ENCODE measurements at regions not wholly inside any gene's neighbourhood (a gene's known extent, or its start where the extent isn't known, plus 50 kb on each side); places are given as distances from the start of the nearest gene placed in this dataset.
A peak's percentile ranks its signal among the peaks of the same experiment; 100 is the strongest.

DNA sequence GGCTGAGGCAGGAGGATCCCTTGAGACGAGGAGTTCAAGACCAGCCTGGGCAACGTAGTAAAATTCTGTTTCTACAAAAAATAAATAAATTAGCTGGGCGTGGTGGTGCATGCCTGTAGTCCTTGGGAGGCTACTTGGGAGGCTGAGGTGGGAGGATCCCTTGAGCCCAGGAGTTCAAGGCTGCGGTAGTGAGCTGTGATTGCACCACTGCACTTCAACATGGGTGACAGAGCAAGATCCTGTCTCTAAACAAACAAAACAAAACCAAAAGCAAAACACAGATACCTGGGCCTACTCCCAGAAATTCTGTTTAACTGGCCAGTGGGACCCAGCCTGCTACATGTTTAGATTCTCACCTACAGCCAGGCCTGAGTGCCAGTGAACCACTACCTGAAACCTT lies 74.6 kb upstream of the MEDAG start:
- no peaks in the 10 kb centered on the region for H3K4me1 ChIP-seq
- no peaks in the 10 kb centered on the region for H3K9me3 ChIP-seq
- H3K36me3 ChIP-seq: no peaks in the 10 kb centered on the region
- DNase-seq: no peak
- H3K4me3 ChIP-seq: no peak overlapping the region
- no peak for ATAC-seq (ENCODE audit: low FRiP score in 2 of 2)
- TF ChIP-seq EP300 (IDR thresholded peaks at IDR 0.05): no peak
- TF ChIP-seq CTCF (IDR thresholded peaks at IDR 0.05): no peak
- TF ChIP-seq POLR2A (IDR thresholded peaks at IDR 0.05): no peak
- no peak for TF ChIP-seq POLR2AphosphoS5 (IDR thresholded peaks at IDR 0.05)
- H3K27ac ChIP-seq: no peak overlapping the region
- no peaks in the 10 kb centered on the region for H3K27me3 ChIP-seq
- WGBS, 2 donors: 85 to 86% methylated on average over 4 of the region's 4 CpGs

DNA sequence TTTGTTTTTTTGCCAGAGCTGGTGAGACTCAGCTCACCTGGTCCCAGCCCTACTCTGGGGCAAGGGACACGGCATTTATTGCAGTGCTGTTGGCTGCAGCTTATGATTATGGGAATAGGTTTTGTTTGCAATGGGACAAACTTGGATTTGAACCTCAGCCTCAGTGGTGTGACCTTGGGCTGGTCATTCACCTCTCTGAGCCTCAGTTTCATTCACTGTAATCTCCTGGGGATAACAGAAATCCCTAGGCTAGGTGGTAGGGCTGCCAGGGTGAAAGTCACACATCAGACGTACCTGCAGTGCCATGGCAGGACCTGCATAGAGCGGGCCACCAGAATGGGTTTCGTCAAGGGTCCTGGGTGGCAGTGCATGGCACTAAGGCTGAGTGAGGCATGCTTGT lies 73.7 kb upstream of the MEDAG start:
- 83 to 96% methylated on average over 4 of the region's 4 CpGs for WGBS, 2 donors
- Histone ChIP-seq H3K9me3 (no peaks in the 10 kb centered on the region), H3K36me3 (no peaks in the 10 kb centered on the region), H3K27ac (no peak overlapping the region), H3K4me1 (no peaks in the 10 kb centered on the region), H3K4me3 (no peak overlapping the region), H3K27me3 (no peaks in the 10 kb centered on the region)
- ATAC-seq (ENCODE audit: low FRiP score in 2 of 2): no peak
- TF ChIP-seq POLR2AphosphoS5 (IDR thresholded peaks at IDR 0.05): no peak
- no peak for TF ChIP-seq EP300 (IDR thresholded peaks at IDR 0.05)
- TF ChIP-seq CTCF (IDR thresholded peaks at IDR 0.05): no peak
- no peak for TF ChIP-seq POLR2A (IDR thresholded peaks at IDR 0.05)
- no peak for DNase-seq

GRCh38 chr13:30832845-30833332 lies 73.2 kb upstream of the MEDAG start:
- WGBS, 2 donors: 30 to 37% methylated on average over 16 to 18 of the region's 18 CpGs
- no peaks in the 10 kb centered on the region for H3K4me1 ChIP-seq
- DNase-seq: peak; percentile 66 to 79
- TF ChIP-seq POLR2A (IDR thresholded peaks at IDR 0.05) (no peak), CTCF (IDR thresholded peaks at IDR 0.05) (no peak), EP300 (IDR thresholded peaks at IDR 0.05) (no peak), POLR2AphosphoS5 (IDR thresholded peaks at IDR 0.05) (no peak)
- no peak overlapping the region for H3K4me3 ChIP-seq
- ATAC-seq (ENCODE audit: low FRiP score in 2 of 2): no peak
- H3K27me3 ChIP-seq: no peaks in the 10 kb centered on the region
- no peak overlapping the region for H3K27ac ChIP-seq
- no peaks in the 10 kb centered on the region for H3K9me3 ChIP-seq
- H3K36me3 ChIP-seq: no peaks in the 10 kb centered on the region

- 27 to 53% methylated on average over 4 to 9 of the region's 9 CpGs for WGBS, 2 donors
- H3K4me1 ChIP-seq: no peaks in the 10 kb centered on the region
- no peaks in the 10 kb centered on the region for H3K9me3 ChIP-seq
- no peaks in the 10 kb centered on the region for H3K36me3 ChIP-seq
- H3K27me3 ChIP-seq: no peaks in the 10 kb centered on the region
- H3K4me3 ChIP-seq: no peak overlapping the region
- no peak for TF ChIP-seq CTCF (IDR thresholded peaks at IDR 0.05)
- TF ChIP-seq EP300 (IDR thresholded peaks at IDR 0.05): no peak
- no peak for TF ChIP-seq POLR2AphosphoS5 (IDR thresholded peaks at IDR 0.05)
- TF ChIP-seq POLR2A (IDR thresholded peaks at IDR 0.05): no peak
- no peak overlapping the region for H3K27ac ChIP-seq
- ATAC-seq (ENCODE audit: low FRiP score in 2 of 2): peak in 1 of 2 donors; percentile 42
- no peak for DNase-seq
These were observed 70.6 kb upstream of the MEDAG start for GRCh38 chr13:30835442-30835841.

All from upper lobe of left lung (tissue), 6 donors.